Neural cell (in vitro differentiated cells): ENCODE measurements at regions not wholly inside any gene's neighbourhood (a gene's known extent, or its start where the extent isn't known, plus 50 kb on each side); places are given as distances from the start of the nearest gene placed in this dataset.

ENCODE experiments used
- H2AFZ ChIP-seq: fragments of 200-600, 300-800 bp; sonication (generic), shearing (Covaris generic); 2 replicates; pipeline ENCODE4 v1.6.0; 2014; ENCODE audit warnings: low read depth, mild to moderate bottlenecking, antibody characterized with exemption, low read length, moderate library complexity
- H3F3A ChIP-seq: fragments of 200-600 bp; shearing (Covaris generic); 2 replicates; pipeline ENCODE4 v1.6.1; 2016; ENCODE audit warnings: mild to moderate bottlenecking, moderate library complexity, mixed read lengths, antibody characterized with exemption, low read length; ENCODE audit not compliant: insufficient read depth, poor library complexity, severe bottlenecking
- H3K27ac ChIP-seq: fragments of 200-600, 300-800 bp; sonication (generic), shearing (Covaris generic); 2 replicates; pipeline ENCODE4 v1.5.1; 2014; ENCODE audit warnings: mild to moderate bottlenecking, low read length, moderate library complexity
- H3K27me3 ChIP-seq: fragments of 300-800, 200-600 bp; sonication (generic), shearing (Covaris generic); 2 replicates; pipeline ENCODE4 v1.6.0; 2014; ENCODE audit warnings: mild to moderate bottlenecking, low read depth, low read length, moderate library complexity; ENCODE audit not compliant: insufficient read depth
- H3K36me3 ChIP-seq: fragments of 300-800, 200-600 bp; sonication (generic), shearing (Covaris generic); 2 replicates; pipeline ENCODE4 v1.5.1; 2014; ENCODE audit warnings: mild to moderate bottlenecking, antibody characterized with exemption, low read length, moderate library complexity; ENCODE audit not compliant: insufficient read depth
- H3K4me2 ChIP-seq: fragments of 300-800, 200-600 bp; sonication (generic), shearing (Covaris generic); 2 replicates; pipeline ENCODE4 v1.6.0; 2014; ENCODE audit warnings: mild to moderate bottlenecking, low read length
- H3K4me3 ChIP-seq: fragments of 300-800, 200-600 bp; sonication (generic), shearing (Covaris generic); 2 replicates; pipeline ENCODE4 v1.5.1; 2014; ENCODE audit warnings: mild to moderate bottlenecking, low read length, moderate library complexity
- H3K79me2 ChIP-seq: fragments of 200-600 bp; shearing (Covaris generic); replicated peaks from 2 replicates; pipeline ENCODE4 v1.6.0; 2014; ENCODE audit warnings: mild to moderate bottlenecking, low read length, moderate library complexity; ENCODE audit not compliant: insufficient read depth
- H3K9ac ChIP-seq: fragments of 300-800, 200-600 bp; sonication (generic), shearing (Covaris generic); 2 replicates; pipeline ENCODE4 v1.6.1; 2016; ENCODE audit warnings: mild to moderate bottlenecking, low read length, mixed read lengths
- H3K9me2 ChIP-seq: fragments of 200-600 bp; shearing (Covaris generic); 2 replicates; pipeline ENCODE4 v1.6.1; 2016; ENCODE audit warnings: mild to moderate bottlenecking, low read length, mixed read lengths; ENCODE audit not compliant: insufficient read depth
- H3K9me3 ChIP-seq: fragments of 200-600, 300-800 bp; sonication (generic), shearing (Covaris generic); 2 replicates; pipeline ENCODE4 v1.6.1; 2016; ENCODE audit warnings: mild to moderate bottlenecking, mixed run types, low read length, moderate library complexity, mixed read lengths
- H4K20me1 ChIP-seq: fragments of 200-600 bp; shearing (Covaris generic); 2 replicates; pipeline ENCODE4 v1.6.1; 2016; ENCODE audit warnings: mild to moderate bottlenecking, mixed run types; ENCODE audit not compliant: insufficient read depth
- CTCF ChIP-seq: fragments of 450-650 bp; IDR thresholded peaks from 2 replicates; pipeline ENCODE4 v1.5.1; 2014; ENCODE audit warnings: antibody characterized with exemption, mild to moderate bottlenecking, moderate library complexity; ENCODE audit not compliant: poor library complexity, severe bottlenecking
- EP300 ChIP-seq: fragments of 450-650 bp; conservative IDR thresholded peaks from 2 replicates; pipeline ENCODE4 v1.6.1; 2014; ENCODE audit warnings: antibody characterized with exemption, mild to moderate bottlenecking, moderate library complexity; ENCODE audit not compliant: poor library complexity, severe bottlenecking
- EZH2 ChIP-seq: fragments of 200-600, 300-800 bp; shearing (Covaris generic), sonication (generic); IDR thresholded peaks from 2 replicates; pipeline ENCODE4 v1.6.1; 2014; ENCODE audit warnings: antibody characterized with exemption, low read length, borderline replicate concordance, mild to moderate bottlenecking; ENCODE audit not compliant: insufficient read depth, poor library complexity, severe bottlenecking
- MXI1 ChIP-seq: fragments of 450-650 bp; conservative IDR thresholded peaks from 2 replicates; pipeline ENCODE4 v1.6.1; 2014; ENCODE audit warnings: antibody characterized with exemption, mild to moderate bottlenecking; ENCODE audit not compliant: poor library complexity, severe bottlenecking
- POLR2AphosphoS5 ChIP-seq: IDR thresholded peaks from 2 replicates; pipeline ENCODE4 v1.6.1; 2012
- RAD21 ChIP-seq: fragments of 450-650 bp; conservative IDR thresholded peaks from 2 replicates; pipeline ENCODE4 v1.6.1; 2014; ENCODE audit warnings: antibody characterized with exemption, mild to moderate bottlenecking, moderate library complexity
- REST ChIP-seq: IDR thresholded peaks from 2 replicates; pipeline ENCODE4 v1.6.1; 2012; ENCODE audit warnings: borderline replicate concordance
- SMC3 ChIP-seq: fragments of 450-650 bp; conservative IDR thresholded peaks from 2 replicates; pipeline ENCODE4 v1.6.1; 2014; ENCODE audit warnings: antibody characterized with exemption, mild to moderate bottlenecking, moderate library complexity; ENCODE audit not compliant: poor library complexity
- TAF1 ChIP-seq: IDR thresholded peaks from 2 replicates; pipeline ENCODE4 v1.6.1; 2012; ENCODE audit warnings: low read depth

GRCh38 chr10:60623627-60624026, 154.7 kb upstream of the CDK1 start:
- Histone ChIP-seq H3F3A (peaks cover 4% of the 10 kb centered on the region), H3K79me2 (no peaks in the 10 kb centered on the region), H3K9ac (no peak overlapping the region), H3K9me3 (no peaks in the 10 kb centered on the region), H3K27ac (no peak overlapping the region), H2AFZ (no peak overlapping the region), H3K27me3 (no peaks in the 10 kb centered on the region), H3K4me3 (no peak overlapping the region), H4K20me1 (no peaks in the 10 kb centered on the region), H3K36me3 (no peaks in the 10 kb centered on the region), H3K4me2 (no peak overlapping the region), H3K9me2 (no peaks in the 10 kb centered on the region)
- TF ChIP-seq MXI1 (no peak), REST (no peak), CTCF (no peak), SMC3 (no peak), TAF1 (no peak), EZH2 (no peak), RAD21 (no peak), POLR2AphosphoS5 (no peak), EP300 (no peak)

- Histone ChIP-seq H3F3A (no peaks in the 10 kb centered on the region), H3K27me3 (no peaks in the 10 kb centered on the region), H3K9me2 (no peaks in the 10 kb centered on the region), H3K9me3 (no peaks in the 10 kb centered on the region), H4K20me1 (no peaks in the 10 kb centered on the region), H3K27ac (no peak overlapping the region), H3K4me3 (no peak overlapping the region), H2AFZ (no peak overlapping the region), H3K9ac (no peak overlapping the region), H3K79me2 (no peaks in the 10 kb centered on the region), H3K36me3 (no peaks in the 10 kb centered on the region), H3K4me2 (no peak overlapping the region)
- no peak for TF ChIP-seq CTCF
- TF ChIP-seq SMC3: no peak
- TF ChIP-seq MXI1: no peak
- TF ChIP-seq REST: no peak
- no peak for TF ChIP-seq EZH2
Observed at GRCh38 chr10:60621018-60621417, 157.3 kb upstream of the CDK1 start.
